Neural progenitor cell (in vitro differentiated cells): ENCODE measurements at regions not wholly inside any gene's neighbourhood (a gene's known extent, or its start where the extent isn't known, plus 50 kb on each side); places are given as distances from the start of the nearest gene placed in this dataset.

Source experiments
- DNase-seq: peaks from one replicate; pipeline ENCODE4 v3.0.0-alpha.2; 2016; ENCODE audit warnings: low spot score
- H2AFZ ChIP-seq: fragments of 200-600 bp; sonication (generic); replicated peaks from 2 replicates; pipeline ENCODE4 v1.6.1; 2016; ENCODE audit warnings: antibody characterized with exemption
- H3F3A ChIP-seq: fragments of 200-600 bp; sonication (generic); 2 replicates; pipeline ENCODE4 v1.6.1; 2016; ENCODE audit warnings: antibody characterized with exemption, low read depth
- H3K27ac ChIP-seq: fragments of 200-600 bp; sonication (generic); 2 replicates; pipeline ENCODE4 v1.5.1; 2016; ENCODE audit warnings: mild to moderate bottlenecking
- H3K27me3 ChIP-seq: fragments of 200-600 bp; sonication (generic); 2 replicates; pipeline ENCODE4 v1.6.1; 2016; ENCODE audit warnings: mild to moderate bottlenecking, moderate library complexity
- H3K36me3 ChIP-seq: fragments of 200-600 bp; sonication (generic); 2 replicates; pipeline ENCODE4 v1.5.1; 2016
- H3K4me1 ChIP-seq: fragments of 200-600 bp; sonication (generic); 2 replicates; pipeline ENCODE4 v1.6.1; 2016; ENCODE audit warnings: mixed run types
- H3K4me2 ChIP-seq: fragments of 200-600 bp; sonication (generic); 2 replicates; pipeline ENCODE4 v1.6.1; 2016
- H3K4me3 ChIP-seq: fragments of 200-600 bp; sonication (generic); 2 replicates; pipeline ENCODE4 v1.5.1; 2016
- H3K79me2 ChIP-seq: fragments of 200-600 bp; sonication (generic); 2 replicates; pipeline ENCODE4 v1.6.1; 2016; ENCODE audit warnings: low read depth
- H3K9ac ChIP-seq: fragments of 200-600 bp; sonication (generic); 2 replicates; pipeline ENCODE4 v1.6.1; 2016
- H3K9me3 ChIP-seq: fragments of 200-600 bp; sonication (generic); 2 replicates; pipeline ENCODE4 v1.5.1; 2016; ENCODE audit warnings: low read depth
- H4K20me1 ChIP-seq: fragments of 200-600 bp; sonication (generic); 2 replicates; pipeline ENCODE4 v1.6.1; 2016; ENCODE audit warnings: low read depth
- H3K27ac Mint-ChIP-seq: 3 replicates; pipeline ENCODE4 v1.8.0; 2021; ENCODE audit warnings: mixed read lengths
- H3K27me3 Mint-ChIP-seq: 2 replicates; pipeline ENCODE4 v1.8.0; 2022; ENCODE audit warnings: low read depth, mild to moderate bottlenecking, inconsistent platforms, moderate library complexity, mixed read lengths; ENCODE audit not compliant: insufficient read depth
- H3K36me3 Mint-ChIP-seq: 3 replicates; pipeline ENCODE4 v1.8.0; 2021; ENCODE audit warnings: mixed read lengths
- H3K4me1 Mint-ChIP-seq: 3 replicates; pipeline ENCODE4 v1.8.0; 2021; ENCODE audit warnings: mixed read lengths
- H3K4me3 Mint-ChIP-seq: 3 replicates; pipeline ENCODE4 v1.8.0; 2021; ENCODE audit warnings: mild to moderate bottlenecking, moderate library complexity, mixed read lengths
- H3K9me3 Mint-ChIP-seq: 3 replicates; pipeline ENCODE4 v1.8.0; 2020; ENCODE audit warnings: mixed read lengths
- CTCF ChIP-seq: fragments of 200-600 bp; sonication (generic); IDR thresholded peaks from 2 replicates; pipeline ENCODE4 v1.5.1; 2017; ENCODE audit warnings: antibody characterized with exemption, mild to moderate bottlenecking
- EZH2 ChIP-seq: fragments of 200-600 bp; sonication (generic); IDR thresholded peaks from 2 replicates; pipeline ENCODE4 v1.6.1; 2017; ENCODE audit warnings: antibody characterized with exemption, mild to moderate bottlenecking, moderate library complexity
- EZH2phosphoT487 ChIP-seq: fragments of 200-600 bp; sonication (generic); IDR thresholded peaks from 2 replicates; pipeline ENCODE4 v1.6.1; 2017; ENCODE audit warnings: antibody characterized with exemption

GRCh38 chr4:97453186-97453585 is 690.1 kb downstream of the STPG2 start:
- Mint-ChIP-seq H3K4me1 (no peaks in the 10 kb centered on the region), H3K9me3 (peaks cover 16% of the 10 kb centered on the region), H3K27me3 (no peaks in the 10 kb centered on the region), H3K27ac (no peak overlapping the region), H3K4me3 (no peak overlapping the region), H3K36me3 (no peaks in the 10 kb centered on the region)
- no peak overlapping the region for H2AFZ ChIP-seq
- H3K4me1 ChIP-seq, result no peaks in the 10 kb centered on the region
- no peak for DNase-seq
- no peak overlapping the region for H3K9ac ChIP-seq
- H3K4me3 ChIP-seq, result no peak overlapping the region
- H3F3A ChIP-seq, result no peaks in the 10 kb centered on the region
- no peak overlapping the region for H3K4me2 ChIP-seq
- no peaks in the 10 kb centered on the region for H3K79me2 ChIP-seq
- H3K27ac ChIP-seq, result no peak overlapping the region
- no peaks in the 10 kb centered on the region for H3K36me3 ChIP-seq
- no peaks in the 10 kb centered on the region for H3K9me3 ChIP-seq
- H4K20me1 ChIP-seq, result no peaks in the 10 kb centered on the region
- H3K27me3 ChIP-seq, result no peaks in the 10 kb centered on the region
- TF ChIP-seq EZH2 (no peak), CTCF (no peak), EZH2phosphoT487 (no peak)

- no peak for DNase-seq
- Mint-ChIP-seq H3K4me1 (no peaks in the 10 kb centered on the region), H3K27ac (no peak overlapping the region), H3K27me3 (peaks cover 3% of the 10 kb centered on the region), H3K36me3 (no peaks in the 10 kb centered on the region), H3K4me3 (no peak overlapping the region), H3K9me3 (peaks cover 12% of the 10 kb centered on the region)
- H4K20me1 ChIP-seq, result no peaks in the 10 kb centered on the region
- no peaks in the 10 kb centered on the region for H3K4me1 ChIP-seq
- no peak overlapping the region for H3K27ac ChIP-seq
- TF ChIP-seq EZH2 (no peak), CTCF (no peak), EZH2phosphoT487 (no peak)
- H3K27me3 ChIP-seq, result no peaks in the 10 kb centered on the region
- H3K36me3 ChIP-seq, result no peaks in the 10 kb centered on the region
- no peaks in the 10 kb centered on the region for H3K79me2 ChIP-seq
- no peak overlapping the region for H3K9ac ChIP-seq
- no peaks in the 10 kb centered on the region for H3F3A ChIP-seq
- no peak overlapping the region for H3K4me2 ChIP-seq
- H3K9me3 ChIP-seq, result no peaks in the 10 kb centered on the region
- no peak overlapping the region for H3K4me3 ChIP-seq
- H2AFZ ChIP-seq, result peak overlapping the region; percentile 53
Observed at GRCh38 chr4:97457253-97457652, 686.0 kb downstream of the STPG2 start.

GRCh38 chr4:97468272-97468671 is 675.0 kb downstream of the STPG2 start:
- no peaks in the 10 kb centered on the region for H3K36me3 ChIP-seq
- no peak overlapping the region for H3K4me3 Mint-ChIP-seq
- peaks cover 14% of the 10 kb centered on the region for H3K9me3 Mint-ChIP-seq
- H3K27ac Mint-ChIP-seq, result no peak overlapping the region
- no peaks in the 10 kb centered on the region for H3K27me3 ChIP-seq
- no peaks in the 10 kb centered on the region for H3K27me3 Mint-ChIP-seq
- TF ChIP-seq EZH2phosphoT487, result no peak
- no peak for TF ChIP-seq CTCF
- TF ChIP-seq EZH2, result no peak
- no peak overlapping the region for H3K4me2 ChIP-seq
- H3K36me3 Mint-ChIP-seq, result no peaks in the 10 kb centered on the region
- no peaks in the 10 kb centered on the region for H3K4me1 Mint-ChIP-seq
- DNase-seq, result no peak
- no peaks in the 10 kb centered on the region for H3K79me2 ChIP-seq
- H3F3A ChIP-seq, result no peaks in the 10 kb centered on the region
- no peaks in the 10 kb centered on the region for H4K20me1 ChIP-seq
- H2AFZ ChIP-seq, result peak overlapping the region; percentile 29
- no peak overlapping the region for H3K27ac ChIP-seq
- H3K9me3 ChIP-seq, result no peaks in the 10 kb centered on the region
- no peaks in the 10 kb centered on the region for H3K4me1 ChIP-seq
- H3K4me3 ChIP-seq, result no peak overlapping the region
- H3K9ac ChIP-seq, result no peak overlapping the region

GRCh38 chr4:97475621-97476020 is 667.7 kb downstream of the STPG2 start:
- H3K27ac ChIP-seq, result no peak overlapping the region
- H3K9me3 ChIP-seq, result no peaks in the 10 kb centered on the region
- H3K79me2 ChIP-seq, result no peaks in the 10 kb centered on the region
- peaks cover 7% of the 10 kb centered on the region for H3K9me3 Mint-ChIP-seq
- DNase-seq, result no peak
- H3K27me3 Mint-ChIP-seq, result no peaks in the 10 kb centered on the region
- H3K27me3 ChIP-seq, result no peaks in the 10 kb centered on the region
- H4K20me1 ChIP-seq, result no peaks in the 10 kb centered on the region
- no peaks in the 10 kb centered on the region for H3K36me3 Mint-ChIP-seq
- H2AFZ ChIP-seq, result no peak overlapping the region
- H3K36me3 ChIP-seq, result no peaks in the 10 kb centered on the region
- TF ChIP-seq EZH2 (no peak), EZH2phosphoT487 (no peak), CTCF (no peak)
- H3K4me3 ChIP-seq, result no peak overlapping the region
- H3K4me2 ChIP-seq, result no peak overlapping the region
- H3K9ac ChIP-seq, result no peak overlapping the region
- no peaks in the 10 kb centered on the region for H3F3A ChIP-seq
- H3K4me1 Mint-ChIP-seq, result no peaks in the 10 kb centered on the region
- no peak overlapping the region for H3K27ac Mint-ChIP-seq
- no peak overlapping the region for H3K4me3 Mint-ChIP-seq
- no peaks in the 10 kb centered on the region for H3K4me1 ChIP-seq
